HG02981 (cell line): ENCODE measurements at regions not wholly inside any gene's neighbourhood (a gene's known extent, or its start where the extent isn't known, plus 50 kb on each side); places are given as distances from the start of the nearest gene placed in this dataset.
"Not testable (repeated sequence)": the region's sequence is repeated elsewhere in the genome, so short reads cannot be mapped to it uniquely, and the experiment has no call there.

Experiments
- ATAC-seq: cut with Tn5 transposase; IDR thresholded peaks from one replicate; pipeline ENCODE4 v1.9.1; 2021; ENCODE audit warnings: mild to moderate bottlenecking, moderate library complexity; ENCODE audit not compliant: unreplicated experiment

- no peak for ATAC-seq
Observed at GRCh38 chr5:54404568-54404967, 50.9 kb upstream of the HSPB3 start.

GRCh38 chr5:54403885-54404416 lies 51.5 kb upstream of the HSPB3 start:
- no peak for ATAC-seq

GRCh38 chr5:54403121-54403520 lies 52.4 kb upstream of the HSPB3 start:
- no peak for ATAC-seq

GRCh38 chr5:54401515-54401914 lies 54.0 kb upstream of the HSPB3 start:
- peak; percentile 94 for ATAC-seq

GRCh38 chr5:54398191-54398590 lies 57.3 kb upstream of the HSPB3 start:
- no peak for ATAC-seq

GRCh38 chr5:54397420-54397819 lies 58.1 kb upstream of the HSPB3 start:
- no peak for ATAC-seq

GRCh38 chr5:54393007-54393406 lies 62.5 kb upstream of the HSPB3 start:
- ATAC-seq: not testable (repeated sequence)

- ATAC-seq: no peak
Observed at GRCh38 chr5:54390539-54391031, 64.9 kb upstream of the HSPB3 start.

GRCh38 chr5:54390015-54390414 lies 65.5 kb upstream of the HSPB3 start:
- no peak for ATAC-seq

- not testable (repeated sequence) for ATAC-seq
Observed at GRCh38 chr5:54389399-54389798, 66.1 kb upstream of the HSPB3 start.

GRCh38 chr5:54388811-54389210 lies 66.7 kb upstream of the HSPB3 start:
- no peak for ATAC-seq

GRCh38 chr5:54388409-54388808 lies 67.1 kb upstream of the HSPB3 start:
- no peak for ATAC-seq

- no peak for ATAC-seq
Observed at GRCh38 chr5:54387659-54388232, 67.8 kb upstream of the HSPB3 start.

GRCh38 chr5:54387031-54387430 lies 68.5 kb upstream of the HSPB3 start:
- no peak for ATAC-seq

GRCh38 chr5:54385994-54386393 lies 69.5 kb upstream of the HSPB3 start:
- no peak for ATAC-seq

GRCh38 chr5:54384356-54384933 lies 71.1 kb upstream of the HSPB3 start:
- no peak for ATAC-seq

- no peak for ATAC-seq
Observed at GRCh38 chr5:54383941-54384340, 71.6 kb upstream of the HSPB3 start.

- no peak for ATAC-seq
Observed at GRCh38 chr5:54383225-54383901, 72.1 kb upstream of the HSPB3 start.

GRCh38 chr5:54381319-54381718 lies 70.9 kb upstream of the ARL15 start:
- not testable (repeated sequence) for ATAC-seq

GRCh38 chr5:54379590-54379989 lies 69.2 kb upstream of the ARL15 start:
- ATAC-seq: no peak

GRCh38 chr5:54378707-54379106 lies 68.3 kb upstream of the ARL15 start:
- no peak for ATAC-seq

GRCh38 chr5:54377339-54377738 lies 67.0 kb upstream of the ARL15 start:
- ATAC-seq: not testable (repeated sequence)
